Esophagus muscularis mucosa (tissue), 3 donors: ENCODE measurements at regions not wholly inside any gene's neighbourhood (a gene's known extent, or its start where the extent isn't known, plus 50 kb on each side); places are given as distances from the start of the nearest gene placed in this dataset.

ENCODE experiments used
- POLR2A ChIP-seq: fragments of 450-650 bp; IDR thresholded peaks from one replicate; pipeline ENCODE4 v1.6.1; 2017; ENCODE audit warnings: antibody characterized with exemption, moderate library complexity, mild to moderate bottlenecking, low read depth
- POLR2AphosphoS5 ChIP-seq, 2 donors: sonication (generic); formaldehyde crosslinking; IDR thresholded peaks; one replicate each; pipeline ENCODE4 v1.6.1; 2017; ENCODE audit warnings: antibody characterized with exemption in 2 of 2
- TF ChIP-seq, protein P1 (sequence below), 3 experiments: fragments of 200-600 bp in 2 of 3; fragments of 450-650 bp in 1 of 3; sonication (generic) in 2 of 3; IDR thresholded peaks; one replicate each; pipeline ENCODE4 v1.5.1; 2017 to 2019; ENCODE audit warnings: antibody characterized with exemption in 3 of 3, mild to moderate bottlenecking in 2 of 3, moderate library complexity in 1 of 3

DNA sequence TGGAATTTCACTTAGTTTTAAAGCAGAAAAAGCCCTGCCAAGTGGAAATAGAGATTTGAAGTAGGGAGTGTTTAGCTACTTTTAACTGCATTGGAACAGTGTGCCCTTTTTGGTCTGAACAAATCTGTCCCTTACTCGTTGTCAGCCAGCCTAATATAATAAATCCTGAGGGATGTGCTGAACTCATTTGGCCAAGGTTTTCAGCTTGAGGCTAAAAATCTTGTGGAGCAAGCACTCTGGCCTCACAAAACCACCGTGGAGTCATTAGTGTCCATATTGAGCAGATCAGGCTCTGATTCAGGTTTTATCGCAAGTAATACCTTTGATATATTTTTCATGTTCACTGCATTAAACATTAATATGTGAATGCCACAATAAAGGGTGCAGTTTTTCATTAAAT lies 383.5 kb downstream of the FRK start:
- TF ChIP-seq, protein P1, sequence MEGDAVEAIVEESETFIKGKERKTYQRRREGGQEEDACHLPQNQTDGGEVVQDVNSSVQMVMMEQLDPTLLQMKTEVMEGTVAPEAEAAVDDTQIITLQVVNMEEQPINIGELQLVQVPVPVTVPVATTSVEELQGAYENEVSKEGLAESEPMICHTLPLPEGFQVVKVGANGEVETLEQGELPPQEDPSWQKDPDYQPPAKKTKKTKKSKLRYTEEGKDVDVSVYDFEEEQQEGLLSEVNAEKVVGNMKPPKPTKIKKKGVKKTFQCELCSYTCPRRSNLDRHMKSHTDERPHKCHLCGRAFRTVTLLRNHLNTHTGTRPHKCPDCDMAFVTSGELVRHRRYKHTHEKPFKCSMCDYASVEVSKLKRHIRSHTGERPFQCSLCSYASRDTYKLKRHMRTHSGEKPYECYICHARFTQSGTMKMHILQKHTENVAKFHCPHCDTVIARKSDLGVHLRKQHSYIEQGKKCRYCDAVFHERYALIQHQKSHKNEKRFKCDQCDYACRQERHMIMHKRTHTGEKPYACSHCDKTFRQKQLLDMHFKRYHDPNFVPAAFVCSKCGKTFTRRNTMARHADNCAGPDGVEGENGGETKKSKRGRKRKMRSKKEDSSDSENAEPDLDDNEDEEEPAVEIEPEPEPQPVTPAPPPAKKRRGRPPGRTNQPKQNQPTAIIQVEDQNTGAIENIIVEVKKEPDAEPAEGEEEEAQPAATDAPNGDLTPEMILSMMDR (IDR thresholded peaks at IDR 0.05): no peak
- TF ChIP-seq POLR2AphosphoS5 (IDR thresholded peaks at IDR 0.05): no peak
- no peak for TF ChIP-seq POLR2A
